ENCODE measurements at regions not wholly inside any gene's neighbourhood (a gene's known extent, or its start where the extent isn't known, plus 50 kb on each side); places are given as distances from the start of the nearest gene placed in this dataset.

- Mint-ChIP-seq H3K36me3 (ENCODE audit: low read depth) (no peaks in the 10 kb centered on the region), H3K9me3 (no peaks in the 10 kb centered on the region; the same call in 1 of the 3 replicates), H3K27me3 (ENCODE audit: insufficient read depth, low read depth, poor library complexity) (peaks cover 1% of the 10 kb centered on the region), H3K4me3 (no peak overlapping the region), H3K27ac (no peak overlapping the region), H3K4me1 (no peaks in the 10 kb centered on the region; the same call in 2 of the 3 replicates)
- Histone ChIP-seq H3K9me2 (ENCODE audit: insufficient read depth) (no peaks in the 10 kb centered on the region), H3K36me3 (ENCODE audit: insufficient read depth) (no peaks in the 10 kb centered on the region), H2AFZ (peak overlapping the region; percentile 47; the same call in 1 of the 2 replicates), H3K79me2 (replicated peaks; ENCODE audit: insufficient read depth) (no peaks in the 10 kb centered on the region), H4K20me1 (replicated peaks; ENCODE audit: insufficient read depth) (no peaks in the 10 kb centered on the region), H3K27me3 (ENCODE audit: insufficient read depth) (no peaks in the 10 kb centered on the region), H3K4me3 (no peak overlapping the region), H3K4me2 (no peak overlapping the region), H3F3A (replicated peaks; ENCODE audit: low read depth) (no peaks in the 10 kb centered on the region), H3K4me1 (ENCODE audit: insufficient read depth) (no peaks in the 10 kb centered on the region), H3K27ac (ENCODE audit: low read depth) (no peak overlapping the region)
- TF ChIP-seq EZH2phosphoT487 (IDR thresholded peaks at IDR 0.05; ENCODE audit: unreplicated experiment), result no peak
- no peak for TF ChIP-seq CTCF (conservative IDR thresholded peaks at IDR 0.05; ENCODE audit: low read depth in 2 of 2)
- no peak for TF ChIP-seq ZNF114 (CRISPR knock-in tag; IDR thresholded peaks at IDR 0.05)
- TF ChIP-seq ZNF462 (CRISPR knock-in tag; IDR thresholded peaks at IDR 0.05), result no peak
- TF ChIP-seq ETS1 (IDR thresholded peaks at IDR 0.05), result no peak
- no peak for TF ChIP-seq EZH2 (IDR thresholded peaks at IDR 0.05; ENCODE audit: low read depth, unreplicated experiment)
- no peak for TF ChIP-seq ZNF331 (CRISPR knock-in tag; IDR thresholded peaks at IDR 0.05; ENCODE audit: low read depth)
- TF ChIP-seq STAT1 (IDR thresholded peaks at IDR 0.05; ENCODE audit: unreplicated experiment), result no peak
- TF ChIP-seq NANOG (IDR thresholded peaks at IDR 0.05; ENCODE audit: borderline replicate concordance), result no peak
- TF ChIP-seq JUNB (IDR thresholded peaks at IDR 0.05; ENCODE audit: unreplicated experiment), result no peak
- no peak for TF ChIP-seq POLR2AphosphoS5 (IDR thresholded peaks at IDR 0.05; ENCODE audit: low read depth)
- no peak for TF ChIP-seq CREB1 (CRISPR knock-in tag; IDR thresholded peaks at IDR 0.05; ENCODE audit: low read depth)
- TF ChIP-seq, protein P1, sequence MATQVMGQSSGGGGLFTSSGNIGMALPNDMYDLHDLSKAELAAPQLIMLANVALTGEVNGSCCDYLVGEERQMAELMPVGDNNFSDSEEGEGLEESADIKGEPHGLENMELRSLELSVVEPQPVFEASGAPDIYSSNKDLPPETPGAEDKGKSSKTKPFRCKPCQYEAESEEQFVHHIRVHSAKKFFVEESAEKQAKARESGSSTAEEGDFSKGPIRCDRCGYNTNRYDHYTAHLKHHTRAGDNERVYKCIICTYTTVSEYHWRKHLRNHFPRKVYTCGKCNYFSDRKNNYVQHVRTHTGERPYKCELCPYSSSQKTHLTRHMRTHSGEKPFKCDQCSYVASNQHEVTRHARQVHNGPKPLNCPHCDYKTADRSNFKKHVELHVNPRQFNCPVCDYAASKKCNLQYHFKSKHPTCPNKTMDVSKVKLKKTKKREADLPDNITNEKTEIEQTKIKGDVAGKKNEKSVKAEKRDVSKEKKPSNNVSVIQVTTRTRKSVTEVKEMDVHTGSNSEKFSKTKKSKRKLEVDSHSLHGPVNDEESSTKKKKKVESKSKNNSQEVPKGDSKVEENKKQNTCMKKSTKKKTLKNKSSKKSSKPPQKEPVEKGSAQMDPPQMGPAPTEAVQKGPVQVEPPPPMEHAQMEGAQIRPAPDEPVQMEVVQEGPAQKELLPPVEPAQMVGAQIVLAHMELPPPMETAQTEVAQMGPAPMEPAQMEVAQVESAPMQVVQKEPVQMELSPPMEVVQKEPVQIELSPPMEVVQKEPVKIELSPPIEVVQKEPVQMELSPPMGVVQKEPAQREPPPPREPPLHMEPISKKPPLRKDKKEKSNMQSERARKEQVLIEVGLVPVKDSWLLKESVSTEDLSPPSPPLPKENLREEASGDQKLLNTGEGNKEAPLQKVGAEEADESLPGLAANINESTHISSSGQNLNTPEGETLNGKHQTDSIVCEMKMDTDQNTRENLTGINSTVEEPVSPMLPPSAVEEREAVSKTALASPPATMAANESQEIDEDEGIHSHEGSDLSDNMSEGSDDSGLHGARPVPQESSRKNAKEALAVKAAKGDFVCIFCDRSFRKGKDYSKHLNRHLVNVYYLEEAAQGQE (IDR thresholded peaks at IDR 0.05; ENCODE audit: unreplicated experiment), result no peak
- ATAC-seq (no peak), DNase-seq (ENCODE audit: low spot score) (no peak)
These were observed 115.0 kb upstream of the KIF5B start for GRCh38 chr10:32171204-32171603.
